ENCODE measurements at regions not wholly inside any gene's neighbourhood (a gene's known extent, or its start where the extent isn't known, plus 50 kb on each side); places are given as distances from the start of the nearest gene placed in this dataset.
"Not testable (repeated sequence)": the region's sequence is repeated elsewhere in the genome, so short reads cannot be mapped to it uniquely, and the experiment has no call there.

DNA sequence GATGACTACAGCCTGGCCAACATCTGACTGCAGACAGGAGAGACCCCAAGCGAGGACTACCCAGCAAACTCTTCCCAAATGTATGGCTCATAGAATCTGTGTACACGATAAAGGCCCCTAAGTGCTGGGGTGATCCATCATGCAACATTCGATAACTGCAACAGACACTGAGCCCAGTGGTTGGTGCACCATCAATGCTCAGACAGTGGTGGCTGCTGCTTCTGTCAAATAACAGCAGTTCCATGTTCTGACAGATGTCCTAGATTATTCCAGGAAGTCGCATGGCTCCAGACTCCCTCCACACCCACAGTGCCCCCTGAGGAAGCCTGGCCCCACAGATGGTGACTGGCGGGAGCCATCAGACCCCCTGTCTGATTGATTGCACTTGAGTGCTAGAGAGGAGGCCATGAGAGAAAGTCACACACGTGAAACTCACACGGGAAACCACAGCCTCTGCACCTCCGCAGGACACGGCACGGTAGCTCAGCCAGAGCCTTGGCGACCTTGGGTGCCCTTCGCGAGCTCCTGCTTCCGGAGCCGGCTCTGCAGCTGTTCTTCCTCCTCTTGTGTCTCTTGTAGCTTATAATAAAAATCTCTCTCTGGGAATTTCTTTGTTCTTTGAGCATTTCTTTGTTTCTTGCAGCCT is 1155.9 kb downstream of the TBC1D22A start:
- no peak for DNase-seq

DNA sequence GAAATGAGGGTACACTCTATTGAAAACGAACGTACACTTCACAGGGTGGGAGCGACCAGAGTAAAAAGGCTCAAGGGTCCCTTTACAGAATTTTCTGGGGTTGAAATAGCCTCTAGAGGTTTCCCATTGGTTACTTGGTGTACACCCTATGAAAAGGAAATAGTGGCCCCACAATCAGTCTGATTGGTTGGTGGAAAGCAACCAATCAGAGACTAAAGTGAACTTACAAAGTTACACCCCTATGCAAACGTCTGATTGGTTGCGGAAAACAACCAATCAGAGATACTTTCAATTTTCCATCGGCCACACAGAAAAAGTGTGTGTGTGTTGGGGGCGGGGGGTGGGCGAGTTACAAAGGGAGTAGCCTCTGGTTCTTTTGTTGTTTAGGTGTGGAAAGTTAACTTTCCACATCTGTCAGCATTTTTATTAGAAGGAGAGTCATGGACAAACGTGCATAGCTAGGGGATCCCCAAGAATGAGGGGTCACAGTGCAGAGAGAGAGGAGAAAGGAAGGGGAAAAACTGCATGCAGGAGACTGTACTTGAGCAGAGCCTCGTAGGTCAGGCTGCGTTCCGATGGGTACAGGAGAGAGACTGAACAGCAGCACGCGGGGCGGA is 1152.1 kb downstream of the TBC1D22A start:
- DNase-seq, result no peak

DNA sequence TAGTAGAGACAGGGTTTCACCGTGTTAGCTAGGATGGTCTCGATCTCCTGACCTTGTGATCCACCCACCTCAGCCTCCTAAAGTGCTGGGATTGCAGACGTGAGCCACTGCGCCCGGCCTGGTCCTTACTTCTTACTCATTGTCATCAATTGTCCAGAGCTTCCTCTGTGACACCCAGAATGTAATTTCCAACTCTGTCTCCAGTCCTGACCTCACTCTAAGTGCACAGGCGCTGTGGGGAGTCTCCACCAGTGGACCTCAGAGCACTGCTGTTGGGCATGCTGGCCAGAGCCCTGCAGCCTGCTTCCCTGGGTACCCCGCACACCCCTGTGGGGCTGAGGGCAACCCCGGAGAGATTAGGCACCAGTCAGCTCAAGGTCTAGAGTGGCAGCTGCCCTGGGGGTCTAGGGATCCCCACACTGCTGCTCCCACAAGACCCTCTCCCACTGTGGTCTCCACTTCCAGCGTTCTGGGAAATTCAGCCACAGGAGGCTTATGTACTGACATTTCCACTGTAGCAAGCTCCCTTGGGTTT is 1140.3 kb downstream of the TBC1D22A start:
- no peak for DNase-seq

DNA sequence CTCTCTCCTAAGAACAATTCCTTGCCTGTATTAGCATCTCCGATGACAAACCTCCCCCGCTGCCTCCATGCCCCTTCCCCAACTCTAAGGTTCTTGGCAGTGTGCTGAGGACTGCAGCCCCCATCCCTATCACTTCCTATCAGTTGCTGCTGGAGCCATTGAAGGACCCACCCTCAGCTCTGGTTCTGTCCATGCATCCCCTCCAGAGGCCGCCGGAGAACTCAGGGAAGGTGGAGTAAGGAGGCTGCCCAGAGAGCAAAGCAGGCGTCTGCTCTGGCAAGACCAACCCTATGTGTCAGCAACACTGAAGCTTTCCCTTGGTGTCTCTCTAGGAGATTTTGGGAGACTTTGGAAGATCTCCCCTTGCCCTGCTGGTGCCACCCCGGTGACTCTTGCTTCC is 1139.5 kb downstream of the TBC1D22A start:
- DNase-seq, result no peak

DNA sequence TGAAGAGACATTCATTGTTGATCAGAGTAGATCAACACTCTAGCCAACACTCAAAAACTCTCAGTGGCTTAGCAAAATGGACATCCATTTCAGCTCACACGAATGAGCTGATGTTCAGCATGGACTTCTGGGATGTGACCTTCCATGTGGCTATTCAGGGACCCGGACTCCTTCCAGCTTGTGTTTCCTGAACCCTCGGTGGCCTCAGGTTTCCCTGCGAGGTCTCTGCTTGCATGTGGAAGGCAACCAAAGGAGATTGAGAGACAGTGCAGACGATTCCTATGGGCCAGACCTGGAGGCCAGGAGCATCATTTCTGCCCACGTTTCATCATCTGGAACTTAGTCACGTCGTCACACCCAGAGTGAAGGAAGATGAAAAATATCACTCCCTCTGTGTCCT is 1137.4 kb downstream of the TBC1D22A start:
- no peak for DNase-seq

DNA sequence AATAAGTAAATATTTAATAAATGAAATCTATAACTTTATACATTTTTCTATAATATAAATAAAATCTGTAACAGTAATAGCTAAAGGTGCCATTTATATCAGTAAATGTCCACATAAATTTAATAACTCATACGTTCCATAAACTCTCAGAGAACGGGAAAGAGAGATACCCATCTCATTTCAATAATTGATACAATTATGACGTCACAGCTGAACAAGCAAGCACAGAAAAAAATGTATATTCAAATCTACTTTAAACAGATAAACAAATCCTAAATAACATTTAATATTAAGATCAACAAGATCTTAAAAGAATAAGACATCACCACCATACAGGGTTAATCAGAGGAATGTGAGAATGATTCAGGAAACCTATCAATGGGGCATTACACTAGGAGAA is 1136.5 kb downstream of the TBC1D22A start:
- DNase-seq, result no peak

DNA sequence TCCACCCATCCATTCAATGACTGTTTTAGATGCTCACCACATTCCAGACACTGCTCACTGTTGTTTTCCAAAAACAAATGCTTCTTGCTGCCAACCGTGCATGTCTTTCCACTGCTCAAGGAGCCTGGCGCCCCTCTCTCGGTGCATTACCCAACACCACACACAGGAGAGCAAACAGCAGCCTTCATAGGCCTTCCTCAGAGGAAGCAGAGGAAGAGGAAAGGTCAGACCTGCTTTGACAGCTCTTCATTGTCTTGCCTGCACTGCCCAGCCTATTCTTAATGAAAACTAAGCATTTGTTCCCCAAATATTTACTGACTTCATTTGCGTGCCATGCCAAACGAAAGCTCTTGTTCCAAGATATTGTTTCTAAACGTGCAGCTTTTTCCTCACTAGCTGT is 1129.2 kb downstream of the TBC1D22A start:
- no peak for DNase-seq

DNA sequence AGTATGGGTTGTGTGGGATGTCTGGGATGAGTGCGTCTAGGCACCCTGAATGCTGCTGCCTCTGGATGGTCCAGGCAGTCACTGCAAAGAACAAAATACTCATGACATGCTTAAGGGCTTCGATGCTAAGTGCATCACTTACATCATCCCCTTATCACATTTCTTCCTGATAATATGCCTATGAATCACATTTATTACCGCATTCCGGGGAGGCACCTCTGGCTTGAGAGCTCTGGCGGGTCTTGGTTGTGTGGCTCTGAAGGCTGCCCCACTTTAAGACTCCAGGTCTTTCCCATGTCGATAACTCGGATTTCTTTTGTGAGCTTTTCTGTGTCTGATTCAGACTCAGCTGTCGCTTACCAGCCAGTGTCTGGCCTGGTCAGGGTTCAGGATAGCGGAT is 1126.4 kb downstream of the TBC1D22A start:
- DNase-seq, result no peak

DNA sequence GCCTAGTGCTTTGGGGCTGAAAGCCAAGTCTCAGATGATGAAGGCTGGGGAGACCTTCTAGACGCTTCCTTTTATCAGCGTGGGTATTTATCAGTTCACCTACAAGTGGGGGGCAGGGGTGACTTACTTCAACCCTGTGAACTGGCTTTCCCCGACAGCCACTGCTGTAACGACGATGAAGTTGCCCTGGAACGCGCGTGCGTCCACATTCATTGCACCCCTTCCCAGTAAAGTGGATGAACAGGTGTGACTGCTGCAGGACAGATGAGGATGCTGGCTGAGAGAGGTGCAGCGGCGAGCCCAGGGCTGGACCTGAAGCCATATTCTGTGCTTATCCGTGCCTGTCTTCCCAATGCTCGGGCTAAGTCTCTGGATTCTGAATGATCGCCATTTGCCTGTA is 1122.3 kb downstream of the TBC1D22A start:
- DNase-seq, result no peak

DNA sequence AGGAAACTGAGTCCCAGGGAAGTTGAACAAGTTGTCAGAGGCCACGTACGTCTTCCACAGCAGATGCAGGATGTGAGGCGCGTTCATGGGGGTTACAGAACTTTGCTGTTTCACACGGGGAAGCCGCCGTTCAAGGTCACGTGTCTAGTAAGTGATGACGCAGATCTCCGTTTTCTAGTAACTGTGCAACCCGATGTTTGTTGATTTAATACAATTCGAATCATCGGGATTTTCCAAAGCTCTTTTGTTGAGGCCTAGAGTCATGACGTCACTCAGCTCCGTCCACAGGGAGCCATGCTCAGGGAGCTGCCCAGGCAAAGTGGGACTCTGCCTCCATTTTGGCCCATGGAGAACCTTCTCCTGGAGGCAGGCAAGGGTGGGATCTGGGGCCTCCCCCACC is 1121.8 kb downstream of the TBC1D22A start:
- DNase-seq, result no peak

DNA sequence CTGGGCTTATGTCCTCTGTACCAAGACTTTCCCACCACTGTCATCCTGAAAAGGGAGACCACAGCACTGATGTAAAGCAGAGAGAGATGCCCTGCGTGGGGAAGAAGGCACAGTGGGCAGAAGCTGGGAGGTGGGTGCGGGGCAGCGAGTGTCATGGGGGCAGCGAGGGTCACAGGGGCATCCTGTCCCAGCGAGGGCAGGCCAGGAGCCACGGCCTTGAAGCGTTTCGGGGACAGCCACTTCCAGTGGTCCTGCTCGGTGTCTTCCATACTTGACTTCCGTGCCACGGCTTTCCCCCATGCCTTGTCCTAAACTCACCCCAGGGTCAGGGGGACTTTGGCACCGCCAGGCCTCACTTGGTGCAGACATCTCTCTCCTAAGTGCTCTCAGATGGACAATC is 1121.3 kb downstream of the TBC1D22A start:
- DNase-seq, result no peak

DNA sequence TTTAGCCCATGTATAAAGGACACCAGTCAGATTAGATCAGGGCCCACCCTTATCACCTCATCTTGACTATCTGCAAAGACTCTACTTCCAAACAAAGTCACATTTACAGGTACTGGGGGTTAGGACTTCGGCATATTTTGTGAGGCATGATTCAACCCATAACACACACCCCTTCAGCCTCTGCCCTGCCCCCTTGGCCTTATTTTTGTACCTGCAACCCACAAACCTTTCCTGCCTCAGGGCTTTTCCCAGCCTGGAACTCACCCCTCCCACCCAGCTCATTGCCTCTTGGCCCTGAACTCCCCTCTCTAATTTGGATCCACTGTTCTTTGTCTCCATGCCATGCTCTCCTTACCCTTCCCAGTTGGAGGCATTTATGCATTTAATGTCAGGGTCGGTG is 1116.9 kb downstream of the TBC1D22A start:
- DNase-seq, result no peak

DNA sequence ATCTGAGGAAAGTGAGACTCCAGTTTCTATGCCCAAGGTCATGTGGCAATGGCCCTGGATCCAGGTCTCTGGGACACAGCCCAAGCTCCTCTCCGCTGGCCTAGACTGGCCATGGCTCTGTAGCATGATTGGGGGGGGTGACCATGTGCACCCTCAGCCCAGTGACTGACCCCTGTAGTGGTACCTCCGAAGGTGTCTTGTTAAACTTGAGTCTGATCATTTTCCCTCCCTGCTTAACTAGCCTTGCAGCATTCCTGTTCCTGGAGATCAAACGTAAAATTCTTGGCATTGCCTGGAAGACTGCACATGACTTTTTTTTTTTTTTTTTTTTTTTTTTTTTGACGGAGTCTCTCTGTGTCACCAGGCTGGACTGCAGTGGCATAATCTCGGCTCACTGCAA is 1116.0 kb downstream of the TBC1D22A start:
- DNase-seq, result no peak

DNA sequence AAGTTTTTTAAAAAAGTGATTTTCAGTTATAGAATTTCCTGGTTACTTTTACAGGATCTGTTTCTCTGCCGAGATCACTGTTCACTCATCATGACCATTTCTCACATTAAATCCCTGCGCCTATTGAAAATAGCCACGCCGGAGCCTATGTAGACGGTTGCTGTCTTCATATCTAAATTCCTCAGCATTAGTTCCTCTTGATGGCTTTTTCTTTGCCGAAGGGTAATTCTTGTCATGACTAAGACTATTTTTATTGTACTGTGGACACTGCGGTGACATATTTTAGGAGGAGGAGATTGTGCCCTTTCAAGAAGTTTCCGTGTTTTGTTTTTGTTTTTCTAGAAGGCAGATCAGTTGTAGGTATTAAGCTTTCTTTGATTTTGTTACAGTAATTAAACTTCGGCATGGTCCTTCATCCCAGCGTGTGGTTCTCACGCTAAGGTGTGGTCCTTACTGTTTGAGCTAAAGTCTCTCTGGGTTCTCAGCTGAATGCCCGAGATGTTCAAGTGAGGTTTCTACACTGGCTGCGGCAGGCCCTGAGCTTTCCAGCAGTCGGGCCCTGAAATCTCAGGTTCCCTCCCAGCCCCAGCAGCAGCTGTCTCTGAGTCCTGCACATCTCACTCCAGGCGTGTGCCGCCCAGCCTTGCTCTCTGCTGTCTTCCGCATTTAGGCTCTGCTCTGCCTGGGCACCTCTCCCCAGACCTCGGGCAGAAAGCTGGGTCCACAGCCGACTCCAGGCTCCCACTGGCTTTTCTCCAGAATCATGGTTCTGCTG is 1110.5 kb downstream of the TBC1D22A start:
- no peak for DNase-seq

DNA sequence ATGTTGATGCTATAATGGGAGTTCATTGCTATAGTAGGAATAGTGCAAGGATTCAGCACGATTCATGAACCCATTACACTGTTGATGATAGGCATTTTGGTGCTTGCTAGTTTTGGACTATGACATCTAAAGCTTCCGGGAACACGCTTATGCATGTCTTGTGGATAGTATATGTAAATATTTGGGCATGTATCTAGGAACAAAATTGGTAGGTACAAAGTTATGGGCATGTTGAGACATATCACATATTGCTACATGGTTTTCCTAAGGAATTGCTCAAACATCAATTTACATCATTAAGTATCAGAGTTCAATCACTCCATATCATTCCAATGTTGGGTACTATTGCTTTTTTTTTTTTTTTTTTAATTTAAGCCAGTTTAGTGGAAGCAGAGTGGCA is 1103.2 kb downstream of the TBC1D22A start:
- DNase-seq, result no peak

DNA sequence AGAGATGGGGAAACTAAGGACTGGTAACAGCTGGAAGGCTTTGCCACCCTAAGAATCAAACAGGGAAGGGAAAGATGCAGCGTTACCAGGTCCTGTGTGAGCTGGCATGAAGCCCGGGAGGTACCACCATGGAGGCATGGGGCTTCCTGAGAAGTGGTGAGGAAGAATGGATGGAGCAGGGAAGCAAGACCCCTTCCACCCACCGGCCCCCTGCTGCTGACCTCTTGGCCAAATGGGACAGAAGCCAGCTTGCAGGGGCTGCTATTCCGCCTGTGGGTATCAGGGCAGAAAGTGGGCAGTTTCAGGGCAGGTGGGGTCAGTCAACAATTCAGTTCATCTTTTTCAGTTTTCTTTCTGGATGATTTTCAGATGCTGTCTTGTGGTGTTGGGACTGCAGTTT is 1099.9 kb downstream of the TBC1D22A start:
- no peak for DNase-seq

DNA sequence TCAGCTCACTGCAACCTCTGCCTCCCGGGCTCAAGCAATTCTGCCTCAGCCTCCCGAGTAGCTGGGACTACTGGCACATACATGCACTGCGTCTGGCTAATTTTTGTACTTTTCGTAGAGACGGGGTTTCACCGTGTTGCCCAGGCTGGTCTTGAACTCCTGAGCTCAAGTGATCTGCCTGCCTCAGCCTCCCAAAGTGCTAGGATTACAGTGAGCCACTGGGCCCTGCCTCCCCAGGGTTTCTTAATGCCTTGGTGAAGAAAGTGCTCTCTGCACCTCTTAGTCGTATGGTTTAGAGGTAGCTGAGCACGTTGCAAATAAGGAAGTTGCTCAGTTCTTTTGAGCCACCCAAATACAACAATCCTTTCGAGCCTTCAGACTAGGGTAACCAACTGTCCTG is 1098.5 kb downstream of the TBC1D22A start:
- not testable (repeated sequence) for DNase-seq

DNA sequence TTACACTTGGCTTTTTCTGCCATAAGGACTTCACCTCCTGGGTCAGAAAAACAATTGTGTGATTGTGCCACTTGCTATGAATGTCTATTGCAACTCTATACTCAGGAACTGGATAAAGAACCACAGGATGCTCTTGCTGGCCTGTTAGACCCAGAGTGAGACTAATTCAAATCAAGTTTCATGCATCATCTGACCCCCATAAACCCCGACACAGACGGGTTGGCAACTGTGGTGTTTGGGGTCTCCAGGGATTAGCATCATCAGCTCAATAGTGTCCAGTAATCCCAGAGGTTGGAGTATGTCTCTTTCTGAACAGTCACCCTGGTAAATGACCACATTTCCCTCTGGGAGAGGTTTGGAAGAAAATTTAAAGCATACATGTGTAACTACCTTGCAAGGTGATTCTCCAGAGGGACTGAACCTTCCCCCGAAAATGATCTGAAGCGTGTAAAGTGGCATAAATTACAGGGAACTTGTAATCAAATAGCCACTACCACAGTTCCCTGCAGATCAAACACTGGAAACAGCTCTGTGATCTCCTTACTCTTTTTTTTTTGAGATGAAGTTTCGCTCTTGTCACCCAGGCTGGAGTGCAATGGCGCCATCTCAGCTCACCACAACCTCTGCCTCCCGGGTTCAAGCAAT is 1097.6 kb downstream of the TBC1D22A start:
- DNase-seq, result no peak

DNA sequence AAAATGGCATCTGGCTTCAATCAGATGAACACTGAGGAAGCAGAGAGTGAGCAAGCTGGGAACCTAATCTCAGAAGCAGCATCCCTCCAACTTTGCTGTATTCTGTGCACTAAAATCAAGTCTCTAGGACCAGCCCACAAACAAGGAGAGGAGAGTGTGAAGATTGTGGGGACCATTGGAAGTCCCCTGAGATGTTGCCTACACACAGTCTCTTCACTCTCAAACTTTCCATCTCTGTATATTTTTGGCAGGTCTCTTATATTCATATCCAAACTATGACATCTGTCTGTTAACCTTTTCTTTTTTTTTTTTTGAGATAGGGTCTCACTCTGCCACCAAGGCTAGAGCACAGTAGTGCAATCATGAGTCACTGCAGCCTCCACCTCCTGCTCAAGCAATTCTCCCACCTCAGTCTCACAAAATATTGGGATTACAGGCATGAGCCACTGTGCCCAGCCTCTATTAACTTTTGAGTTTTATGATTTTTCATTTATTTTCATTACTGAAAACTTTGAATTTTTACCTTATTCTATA is 1096.4 kb downstream of the TBC1D22A start:
- no peak for DNase-seq

DNA sequence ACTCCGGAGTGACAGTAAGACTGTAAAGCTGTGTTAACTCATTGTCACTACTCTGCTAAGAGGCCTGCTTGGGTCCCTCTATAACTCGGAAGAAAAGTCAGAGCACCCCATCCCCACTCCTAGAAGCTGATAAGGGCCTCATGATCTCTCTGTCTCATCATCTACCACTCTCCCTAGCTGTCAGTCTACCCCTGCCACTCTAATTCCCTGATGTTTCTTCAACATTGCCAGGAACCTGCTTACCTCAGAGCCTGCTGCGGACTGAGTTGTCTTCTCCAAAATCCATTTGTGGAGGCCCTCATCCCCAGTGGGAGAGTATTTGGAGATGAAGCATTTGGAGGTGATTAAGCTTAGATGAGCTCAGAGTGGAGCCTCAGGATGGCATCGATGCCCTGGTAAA is 1092.2 kb downstream of the TBC1D22A start:
- no peak for DNase-seq

DNA sequence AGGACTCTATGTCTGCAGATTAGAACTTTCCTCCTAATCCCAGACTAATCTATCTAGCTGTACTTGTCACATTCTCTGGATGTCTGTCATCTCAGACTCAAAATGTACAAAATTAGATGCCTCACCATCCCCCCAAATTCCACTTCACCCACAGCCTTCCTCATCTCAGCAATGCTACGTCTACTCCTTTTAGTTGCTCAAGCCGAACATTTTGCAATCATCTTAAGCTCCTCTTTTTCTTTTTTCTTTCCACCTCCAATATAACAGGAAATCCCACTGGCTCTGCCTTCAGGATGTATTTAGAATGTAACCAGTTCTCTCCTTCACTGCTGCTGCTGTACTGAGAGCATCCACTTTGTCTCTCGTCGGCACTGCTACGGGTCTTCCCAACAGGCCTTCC is 1091.8 kb downstream of the TBC1D22A start:
- DNase-seq, result no peak

DNA sequence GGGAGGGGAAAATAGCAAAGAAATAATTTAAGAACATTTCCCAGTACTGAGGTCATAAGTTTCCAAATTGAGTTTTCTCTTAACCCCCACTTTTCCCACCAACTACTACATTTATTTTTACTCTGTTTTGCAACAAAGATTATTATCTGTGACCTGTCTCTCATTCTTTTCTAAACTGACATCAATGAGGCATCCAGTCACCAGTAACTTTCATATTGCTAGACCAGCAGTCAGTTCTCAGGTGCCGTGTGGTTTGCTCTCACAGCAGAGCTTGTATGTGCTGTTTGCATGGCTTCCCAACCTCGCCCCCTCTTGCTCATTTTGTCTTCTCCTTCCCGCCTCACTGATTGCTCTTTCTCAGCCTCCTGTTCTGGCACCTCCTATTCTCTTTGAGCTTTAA is 1091.3 kb downstream of the TBC1D22A start:
- no peak for DNase-seq

DNA sequence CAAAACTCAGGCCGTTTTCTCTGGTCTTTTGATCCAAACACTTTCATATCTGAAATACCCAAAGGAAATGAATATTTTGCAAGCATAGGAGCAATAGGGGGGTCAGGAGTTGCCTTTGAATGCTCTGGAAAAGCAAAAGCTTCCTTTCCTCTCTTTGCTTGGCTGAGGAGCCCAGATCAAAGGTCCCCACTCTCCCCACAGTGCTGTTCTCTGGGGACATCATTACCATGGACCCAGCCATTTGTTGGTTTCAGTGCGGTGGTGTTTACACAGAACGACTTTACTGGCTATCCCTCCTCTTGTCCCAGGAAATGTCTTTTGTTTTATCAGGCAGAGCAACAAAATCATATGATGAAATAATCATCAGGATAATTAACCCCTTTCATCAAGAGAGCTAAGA is 1089.1 kb downstream of the TBC1D22A start:
- no peak for DNase-seq

Data from NCI-H1417 treated with DMSO at 0.1 percent for 48 hours (cell line).